ENCODE measurements at regions not wholly inside any gene's neighbourhood (a gene's known extent, or its start where the extent isn't known, plus 50 kb on each side); places are given as distances from the start of the nearest gene placed in this dataset.

DNA sequence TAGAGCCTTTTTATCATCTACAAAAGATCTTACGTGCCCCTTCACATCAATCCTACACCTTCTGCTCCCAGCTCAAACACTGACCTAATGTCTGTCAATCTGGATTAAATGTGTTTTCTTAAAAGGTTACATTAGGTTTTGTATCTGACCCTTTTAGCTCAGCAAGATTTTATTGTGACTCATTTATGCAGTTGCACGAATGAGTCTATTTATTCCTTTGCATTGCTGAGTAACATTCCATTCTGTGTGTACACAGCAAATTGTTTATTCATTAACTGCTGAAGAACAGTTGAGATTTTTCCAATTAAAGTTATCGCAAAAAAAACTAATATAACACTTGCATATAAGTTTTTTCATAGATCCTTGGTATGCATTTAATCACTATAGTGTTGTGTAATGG lies 253.9 kb upstream of the GPC6 start:
- no peak for DNase-seq
- intact Hi-C loops (cut with DNase I; ENCODE audit: low total_unique reads), result no loop called here
- Histone ChIP-seq H3K27me3 (no peaks in the 10 kb centered on the region), H3K36me3 (no peaks in the 10 kb centered on the region), H3K27ac (no peak overlapping the region), H3K4me1 (no peaks in the 10 kb centered on the region), H3K4me3 (no peak overlapping the region), H3K9me3 (no peaks in the 10 kb centered on the region)
- TF ChIP-seq POLR2AphosphoS5 (IDR thresholded peaks at IDR 0.05) (no peak), POLR2A (IDR thresholded peaks at IDR 0.05) (no peak), EP300 (IDR thresholded peaks at IDR 0.05) (no peak)
- TF ChIP-seq, protein P1, sequence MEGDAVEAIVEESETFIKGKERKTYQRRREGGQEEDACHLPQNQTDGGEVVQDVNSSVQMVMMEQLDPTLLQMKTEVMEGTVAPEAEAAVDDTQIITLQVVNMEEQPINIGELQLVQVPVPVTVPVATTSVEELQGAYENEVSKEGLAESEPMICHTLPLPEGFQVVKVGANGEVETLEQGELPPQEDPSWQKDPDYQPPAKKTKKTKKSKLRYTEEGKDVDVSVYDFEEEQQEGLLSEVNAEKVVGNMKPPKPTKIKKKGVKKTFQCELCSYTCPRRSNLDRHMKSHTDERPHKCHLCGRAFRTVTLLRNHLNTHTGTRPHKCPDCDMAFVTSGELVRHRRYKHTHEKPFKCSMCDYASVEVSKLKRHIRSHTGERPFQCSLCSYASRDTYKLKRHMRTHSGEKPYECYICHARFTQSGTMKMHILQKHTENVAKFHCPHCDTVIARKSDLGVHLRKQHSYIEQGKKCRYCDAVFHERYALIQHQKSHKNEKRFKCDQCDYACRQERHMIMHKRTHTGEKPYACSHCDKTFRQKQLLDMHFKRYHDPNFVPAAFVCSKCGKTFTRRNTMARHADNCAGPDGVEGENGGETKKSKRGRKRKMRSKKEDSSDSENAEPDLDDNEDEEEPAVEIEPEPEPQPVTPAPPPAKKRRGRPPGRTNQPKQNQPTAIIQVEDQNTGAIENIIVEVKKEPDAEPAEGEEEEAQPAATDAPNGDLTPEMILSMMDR (IDR thresholded peaks at IDR 0.05), result no peak
- WGBS, 5 donors, result 59 to 71% (median 67%) methylated on average over 3 of the region's 3 CpGs

DNA sequence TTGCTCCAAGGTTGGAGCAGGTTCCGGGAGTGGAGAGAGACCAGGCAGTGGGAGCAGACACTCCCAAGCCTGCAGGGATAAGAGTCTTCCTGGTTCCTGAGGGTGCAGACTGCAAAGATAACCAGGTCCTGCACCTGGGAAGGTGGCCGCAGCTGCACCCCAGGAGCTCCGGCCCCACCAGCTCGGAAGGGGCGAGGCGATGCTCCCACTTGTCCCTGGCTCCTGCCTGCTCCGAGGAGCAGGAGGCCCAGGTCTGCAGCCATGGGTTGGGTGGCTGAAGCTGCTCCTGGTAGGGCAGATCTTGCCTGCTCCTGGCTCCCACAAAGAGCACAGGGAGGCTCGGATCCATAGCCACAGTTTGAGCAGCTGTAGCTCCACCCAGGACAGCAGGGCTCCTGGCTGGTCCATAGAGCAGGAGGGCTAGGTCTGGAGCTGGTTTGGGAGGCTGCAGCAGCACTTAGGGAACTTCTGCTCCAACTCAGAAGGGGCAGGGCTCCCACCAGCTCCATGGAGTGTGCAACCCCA lies 251.6 kb upstream of the GPC6 start:
- DNase-seq, result no peak
- Histone ChIP-seq H3K36me3 (no peaks in the 10 kb centered on the region), H3K4me1 (no peaks in the 10 kb centered on the region), H3K9me3 (no peaks in the 10 kb centered on the region), H3K27ac (no peak overlapping the region), H3K27me3 (no peaks in the 10 kb centered on the region), H3K4me3 (no peak overlapping the region)
- no peak for TF ChIP-seq POLR2AphosphoS5 (IDR thresholded peaks at IDR 0.05)
- TF ChIP-seq POLR2A (IDR thresholded peaks at IDR 0.05), result no peak
- TF ChIP-seq, protein P1 (IDR thresholded peaks at IDR 0.05), result no peak
- no peak for TF ChIP-seq EP300 (IDR thresholded peaks at IDR 0.05)
- intact Hi-C loops (cut with DNase I; ENCODE audit: low total_unique reads), result no loop called here
- WGBS, 5 donors, result 76 to 98% (median 88%) methylated on average over 2 to 8 of the region's 8 CpGs

DNA sequence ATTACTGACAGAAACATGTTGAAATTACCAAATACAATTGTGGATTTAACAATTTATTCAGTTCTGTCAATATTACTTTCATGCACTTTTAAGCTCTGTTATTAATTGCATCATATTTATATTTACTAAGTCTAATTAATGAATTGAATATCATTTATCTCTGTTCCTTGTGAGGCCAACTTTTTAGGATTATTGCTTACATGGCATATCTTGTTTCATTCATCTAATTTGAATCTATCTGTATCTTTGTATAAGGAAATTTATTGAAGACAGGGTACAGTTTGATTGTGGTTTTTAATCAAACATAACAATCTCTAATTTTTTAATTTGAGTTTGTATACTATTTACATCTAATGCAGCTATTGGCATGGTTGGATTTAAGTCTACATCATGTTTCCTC lies 249.9 kb upstream of the GPC6 start:
- Histone ChIP-seq H3K36me3 (no peaks in the 10 kb centered on the region), H3K9me3 (no peaks in the 10 kb centered on the region), H3K27ac (no peak overlapping the region), H3K4me3 (no peak overlapping the region), H3K27me3 (no peaks in the 10 kb centered on the region), H3K4me1 (no peaks in the 10 kb centered on the region)
- DNase-seq, result no peak
- intact Hi-C loops (cut with DNase I; ENCODE audit: low total_unique reads), result no loop called here
- TF ChIP-seq POLR2A (IDR thresholded peaks at IDR 0.05) (no peak), EP300 (IDR thresholded peaks at IDR 0.05) (no peak), POLR2AphosphoS5 (IDR thresholded peaks at IDR 0.05) (no peak)
- TF ChIP-seq, protein P1 (IDR thresholded peaks at IDR 0.05), result no peak

DNA sequence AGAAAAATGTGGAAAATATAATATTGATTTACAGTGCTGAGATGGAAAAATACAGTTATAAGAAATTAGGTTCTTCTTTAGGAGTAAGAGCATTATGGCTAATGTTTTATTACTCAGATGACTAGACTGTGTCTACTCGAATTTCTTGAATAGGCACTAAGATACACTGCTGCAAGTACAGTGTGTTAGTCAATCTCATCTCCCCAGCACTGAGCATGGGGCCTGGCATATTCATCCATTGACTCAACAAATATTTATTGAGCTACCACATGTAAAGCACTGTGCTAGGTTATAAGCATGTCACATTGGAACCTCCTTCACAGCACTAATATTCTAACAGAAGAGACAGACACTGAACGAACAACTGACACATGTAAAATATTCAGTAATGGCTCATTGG lies 242.5 kb upstream of the GPC6 start:
- H3K9me3 ChIP-seq, result peaks cover 0 to 12% (median under 1%) of the 10 kb centered on the region in 4 donors
- H3K4me3 ChIP-seq, result no peak overlapping the region
- intact Hi-C loops (cut with DNase I; ENCODE audit: low total_unique reads), result no loop called here
- no peaks in the 10 kb centered on the region for H3K36me3 ChIP-seq
- H3K27ac ChIP-seq, result no peak overlapping the region
- TF ChIP-seq EP300 (IDR thresholded peaks at IDR 0.05) (no peak), POLR2A (IDR thresholded peaks at IDR 0.05) (no peak), POLR2AphosphoS5 (IDR thresholded peaks at IDR 0.05) (no peak)
- TF ChIP-seq, protein P1 (IDR thresholded peaks at IDR 0.05), result no peak
- no peak for DNase-seq
- H3K27me3 ChIP-seq, result no peaks in the 10 kb centered on the region
- 68 to 75% (median 71%) methylated on average over 2 of the region's 2 CpGs for WGBS, 5 donors
- no peaks in the 10 kb centered on the region for H3K4me1 ChIP-seq

All from stomach (tissue), 8 donors.